WTC11 (cell line): ENCODE measurements at regions not wholly inside any gene's neighbourhood (a gene's known extent, or its start where the extent isn't known, plus 50 kb on each side); places are given as distances from the start of the nearest gene placed in this dataset.

Experiments used
- ATAC-seq: fragments of 200-7000 bp; cut with Tn5 transposase; 2 replicates; pipeline ENCODE4 v1.10.0; 2021; ENCODE audit warnings: mild to moderate bottlenecking, moderate library complexity
- CTCF ChIA-PET: fragments of 300-600 bp; sonication (Branson Sonifier 250); formaldehyde crosslinking; loops from one replicate; lab custom pipeline; 2021; ENCODE audit warnings: antibody characterized with exemption; lab: Charles Lee
- POLR2A ChIA-PET: fragments of 350-600 bp; sonication (Branson Sonifier 250); formaldehyde crosslinking; loops from one replicate; lab custom pipeline; 2021; ENCODE audit warnings: antibody characterized with exemption; lab: Charles Lee
- DNase-seq: peaks from one replicate; pipeline ENCODE4 v3.0.0; 2021; ENCODE audit warnings: low spot score
- H3K27ac Mint-ChIP-seq: 2 replicates; pipeline ENCODE4 v1.8.0; 2021; ENCODE audit warnings: mixed read lengths
- H3K27me3 Mint-ChIP-seq: 2 replicates; pipeline ENCODE4 v1.8.0; 2021; ENCODE audit warnings: low read depth, mild to moderate bottlenecking, moderate library complexity, mixed read lengths
- H3K36me3 Mint-ChIP-seq: 2 replicates; pipeline ENCODE4 v1.8.0; 2021; ENCODE audit warnings: mixed read lengths
- H3K4me1 Mint-ChIP-seq: 2 replicates; pipeline ENCODE4 v1.8.0; 2022; ENCODE audit warnings: mixed read lengths
- H3K4me3 Mint-ChIP-seq: 2 replicates; pipeline ENCODE4 v1.8.0; 2021; ENCODE audit warnings: mild to moderate bottlenecking, moderate library complexity, mixed read lengths
- H3K9me3 Mint-ChIP-seq: 2 replicates; pipeline ENCODE4 v1.8.0; 2021; ENCODE audit warnings: mixed read lengths
- AFF4 ChIP-seq: sonication (generic); formaldehyde crosslinking; IDR thresholded peaks from 2 replicates; pipeline ENCODE4 v1.8.1; 2023; ENCODE audit warnings: mild to moderate bottlenecking, missing genetic modification reagents, borderline replicate concordance
- ATF1 ChIP-seq: sonication (generic); formaldehyde crosslinking; IDR thresholded peaks from 2 replicates; pipeline ENCODE4 v1.8.1; 2023; ENCODE audit warnings: mild to moderate bottlenecking, moderate library complexity, missing genetic modification reagents
- ELF4 ChIP-seq: sonication (generic); formaldehyde crosslinking; IDR thresholded peaks from 2 replicates; pipeline ENCODE4 v1.8.1; 2022; ENCODE audit warnings: low read depth, mild to moderate bottlenecking, moderate library complexity, missing genetic modification reagents
- ERG ChIP-seq: fragments of 250-450 bp; sonication (Bioruptor Pico); IDR thresholded peaks from 2 replicates; pipeline ENCODE4 v1.8.0; 2021; ENCODE audit warnings: mild to moderate bottlenecking
- FOXJ3 ChIP-seq: sonication (generic); formaldehyde crosslinking; IDR thresholded peaks from 2 replicates; pipeline ENCODE4 v1.9.0; 2021; ENCODE audit warnings: missing genetic modification reagents, mild to moderate bottlenecking, borderline replicate concordance
- FOXP1 ChIP-seq: sonication (generic); formaldehyde crosslinking; IDR thresholded peaks from 2 replicates; pipeline ENCODE4 v1.8.0; 2022; ENCODE audit warnings: missing genetic modification reagents, mild to moderate bottlenecking, moderate library complexity, borderline replicate concordance
- GABPB1 ChIP-seq: sonication (generic); formaldehyde crosslinking; IDR thresholded peaks from 2 replicates; pipeline ENCODE4 v1.8.1; 2023; ENCODE audit warnings: mild to moderate bottlenecking, missing genetic modification reagents
- KAT7 ChIP-seq: sonication (generic); formaldehyde crosslinking; IDR thresholded peaks from 2 replicates; pipeline ENCODE4 v1.8.1; 2023; ENCODE audit warnings: missing genetic modification reagents, mild to moderate bottlenecking, borderline replicate concordance
- NFATC4 ChIP-seq: fragments of 250-450 bp; sonication (Bioruptor Pico); IDR thresholded peaks from 2 replicates; pipeline ENCODE4 v1.9.0; 2021; ENCODE audit warnings: mild to moderate bottlenecking
- NFE2L1 ChIP-seq: sonication (generic); formaldehyde crosslinking; IDR thresholded peaks from 2 replicates; pipeline ENCODE4 v1.8.1; 2023; ENCODE audit warnings: missing genetic modification reagents
- NFYB ChIP-seq: sonication (generic); formaldehyde crosslinking; conservative IDR thresholded peaks from 2 replicates; pipeline ENCODE4 v1.8.0; 2022; ENCODE audit warnings: low read depth, missing genetic modification reagents
- NR1H2 ChIP-seq: sonication (generic); formaldehyde crosslinking; IDR thresholded peaks from 2 replicates; pipeline ENCODE4 v1.9.0; 2021; ENCODE audit warnings: mild to moderate bottlenecking, moderate library complexity, missing genetic modification reagents
- NR2C2 ChIP-seq: sonication (generic); formaldehyde crosslinking; IDR thresholded peaks from 2 replicates; pipeline ENCODE4 v1.8.0; 2022; ENCODE audit warnings: mild to moderate bottlenecking, missing genetic modification reagents
- OVOL2 ChIP-seq: fragments of 250-450 bp; sonication (Bioruptor Pico); IDR thresholded peaks from 2 replicates; pipeline ENCODE4 v1.9.0; 2021; ENCODE audit warnings: mild to moderate bottlenecking, borderline replicate concordance
- RELA ChIP-seq: sonication (generic); formaldehyde crosslinking; IDR thresholded peaks from 2 replicates; pipeline ENCODE4 v1.8.1; 2022; ENCODE audit warnings: missing genetic modification reagents, mild to moderate bottlenecking, borderline replicate concordance
- RORB ChIP-seq: fragments of 250-450 bp; sonication (Bioruptor Pico); IDR thresholded peaks from 2 replicates; pipeline ENCODE4 v1.9.0; 2021; ENCODE audit warnings: mild to moderate bottlenecking
- SMAD4 ChIP-seq: sonication (generic); formaldehyde crosslinking; IDR thresholded peaks from 2 replicates; pipeline ENCODE4 v1.8.0; 2022; ENCODE audit warnings: mild to moderate bottlenecking, missing genetic modification reagents
- STAT6 ChIP-seq: sonication (generic); formaldehyde crosslinking; conservative IDR thresholded peaks from 2 replicates; pipeline ENCODE4 v1.8.1; 2023; ENCODE audit warnings: mild to moderate bottlenecking, low read depth, missing genetic modification reagents, moderate library complexity
- TEAD1 ChIP-seq: sonication (generic); formaldehyde crosslinking; IDR thresholded peaks from 2 replicates; pipeline ENCODE4 v1.8.0; 2022; ENCODE audit warnings: mild to moderate bottlenecking, missing genetic modification reagents
- TEAD4 ChIP-seq: sonication (generic); formaldehyde crosslinking; IDR thresholded peaks from 2 replicates; pipeline ENCODE4 v1.8.0; 2022; ENCODE audit warnings: mild to moderate bottlenecking, missing genetic modification reagents
- ZNF138 ChIP-seq: sonication (generic); formaldehyde crosslinking; conservative IDR thresholded peaks from 2 replicates; pipeline ENCODE4 v1.8.1; 2022; ENCODE audit warnings: mild to moderate bottlenecking, moderate library complexity, missing genetic modification reagents
- ZNF232 ChIP-seq: sonication (generic); formaldehyde crosslinking; IDR thresholded peaks from 2 replicates; pipeline ENCODE4 v1.8.0; 2022; ENCODE audit warnings: mild to moderate bottlenecking, missing genetic modification reagents
- ZNF263 ChIP-seq: sonication (generic); formaldehyde crosslinking; IDR thresholded peaks from 2 replicates; pipeline ENCODE4 v1.8.1; 2022; ENCODE audit warnings: low read depth, mild to moderate bottlenecking, moderate library complexity, missing genetic modification reagents
- ZNF281 ChIP-seq: sonication (generic); formaldehyde crosslinking; IDR thresholded peaks from 2 replicates; pipeline ENCODE4 v1.8.0; 2023; ENCODE audit warnings: mild to moderate bottlenecking, missing genetic modification reagents
- TF ChIP-seq, protein P1 (sequence below): fragments of 250-450 bp; sonication (Bioruptor Pico); IDR thresholded peaks from 2 replicates; pipeline ENCODE4 v1.9.0; 2021; ENCODE audit warnings: moderate library complexity, mild to moderate bottlenecking, inconsistent platforms, borderline replicate concordance
- TF ChIP-seq, protein P2 (sequence below): sonication (generic); formaldehyde crosslinking; IDR thresholded peaks from 2 replicates; pipeline ENCODE4 v1.8.0; 2022; ENCODE audit warnings: mild to moderate bottlenecking, missing genetic modification reagents

- no peak for TF ChIP-seq ZNF281 (CRISPR knock-in tag)
- no peak for TF ChIP-seq STAT6 (CRISPR knock-in tag)
- no peak for TF ChIP-seq NFATC4 (CRISPR knock-in tag)
- no peak for TF ChIP-seq ZNF232
- no peak for TF ChIP-seq NFE2L1 (CRISPR knock-in tag)
- no peak for TF ChIP-seq KAT7
- TF ChIP-seq FOXP1 (CRISPR knock-in tag): no peak
- TF ChIP-seq FOXJ3: no peak
- TF ChIP-seq, protein P1, sequence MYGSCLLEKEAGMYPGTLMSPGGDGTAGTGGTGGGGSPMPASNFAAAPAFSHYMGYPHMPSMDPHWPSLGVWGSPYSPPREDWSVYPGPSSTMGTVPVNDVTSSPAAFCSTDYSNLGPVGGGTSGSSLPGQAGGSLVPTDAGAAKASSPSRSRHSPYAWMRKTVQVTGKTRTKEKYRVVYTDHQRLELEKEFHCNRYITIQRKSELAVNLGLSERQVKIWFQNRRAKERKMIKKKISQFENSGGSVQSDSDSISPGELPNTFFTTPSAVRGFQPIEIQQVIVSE (CRISPR knock-in tag): no peak
- TF ChIP-seq ATF1 (CRISPR knock-in tag): no peak
- TF ChIP-seq AFF4: no peak
Measured at GRCh38 chr6:48755315-48755714, 644.3 kb upstream of the PTCHD4 start (continued).

- CTCF ChIA-PET: no interaction called here
- Mint-ChIP-seq H3K36me3 (no peaks in the 10 kb centered on the region), H3K27ac (no peak overlapping the region), H3K4me1 (peaks cover 14% of the 10 kb centered on the region), H3K27me3 (no peaks in the 10 kb centered on the region), H3K4me3 (no peak overlapping the region), H3K9me3 (0 out of 2 replicates have a peak, but pooled peaks cover 3% of the 10 kb centered on the region)
- no peak for ATAC-seq
- POLR2A ChIA-PET: no interaction called here
- DNase-seq: no peak
- TF ChIP-seq FOXP1 (CRISPR knock-in tag) (no peak), RELA (CRISPR knock-in tag) (no peak), TEAD1 (no peak), NR2C2 (no peak), RORB (CRISPR knock-in tag) (no peak), OVOL2 (CRISPR knock-in tag) (no peak), ELF4 (CRISPR knock-in tag) (no peak), SMAD4 (CRISPR knock-in tag) (no peak), ZNF263 (no peak), ATF1 (CRISPR knock-in tag) (no peak), GABPB1 (CRISPR knock-in tag) (no peak), ERG (CRISPR knock-in tag) (no peak), ZNF138 (CRISPR knock-in tag) (no peak), NFYB (CRISPR knock-in tag) (no peak), ZNF232 (no peak), NR1H2 (CRISPR knock-in tag) (no peak), TEAD4 (no peak)
- TF ChIP-seq, protein P2, sequence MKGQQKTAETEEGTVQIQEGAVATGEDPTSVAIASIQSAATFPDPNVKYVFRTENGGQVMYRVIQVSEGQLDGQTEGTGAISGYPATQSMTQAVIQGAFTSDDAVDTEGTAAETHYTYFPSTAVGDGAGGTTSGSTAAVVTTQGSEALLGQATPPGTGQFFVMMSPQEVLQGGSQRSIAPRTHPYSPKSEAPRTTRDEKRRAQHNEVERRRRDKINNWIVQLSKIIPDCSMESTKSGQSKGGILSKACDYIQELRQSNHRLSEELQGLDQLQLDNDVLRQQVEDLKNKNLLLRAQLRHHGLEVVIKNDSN (CRISPR knock-in tag): no peak
Measured at GRCh38 chr6:48754641-48755040, 643.6 kb upstream of the PTCHD4 start.
